Cardiac fibroblast (primary cell): ENCODE measurements at regions not wholly inside any gene's neighbourhood (a gene's known extent, or its start where the extent isn't known, plus 50 kb on each side); places are given as distances from the start of the nearest gene placed in this dataset.

ENCODE experiments used
- DNase-seq, 2 donors: peaks; one replicate each; pipeline versions ENCODE4 v3.0.0 to v3.0.0-alpha.2; 2010; ENCODE audit warnings: low read depth in 2 of 2
- H3K4me3 ChIP-seq, 2 donors: replicated peaks in 1 of 2; 1 replicate in 1 of 2; 2 replicates in 1 of 2; pipeline ENCODE4 v1.5.1; 2011; ENCODE audit warnings: low read depth in 2 of 2, low read length in 2 of 2, mild to moderate bottlenecking in 2 of 2, moderate library complexity in 1 of 2
- CTCF ChIP-seq: IDR thresholded peaks from one replicate; pipeline ENCODE4 v1.5.1; 2011; ENCODE audit warnings: low read depth, mild to moderate bottlenecking, low read length, inconsistent platforms

- no peak for DNase-seq
- no peak overlapping the region for H3K4me3 ChIP-seq
- no peak for TF ChIP-seq CTCF
These were observed 174.5 kb upstream of the LYSMD4 start for GRCh38 chr15:99907698-99908097.

- no peak for TF ChIP-seq CTCF
- H3K4me3 ChIP-seq: no peak overlapping the region
- no peak for DNase-seq
These were observed 173.6 kb upstream of the LYSMD4 start for GRCh38 chr15:99906793-99907192.

- H3K4me3 ChIP-seq: no peak overlapping the region
- TF ChIP-seq CTCF: no peak
- no peak for DNase-seq
These were observed 173.1 kb upstream of the LYSMD4 start for GRCh38 chr15:99906311-99906710.

DNA sequence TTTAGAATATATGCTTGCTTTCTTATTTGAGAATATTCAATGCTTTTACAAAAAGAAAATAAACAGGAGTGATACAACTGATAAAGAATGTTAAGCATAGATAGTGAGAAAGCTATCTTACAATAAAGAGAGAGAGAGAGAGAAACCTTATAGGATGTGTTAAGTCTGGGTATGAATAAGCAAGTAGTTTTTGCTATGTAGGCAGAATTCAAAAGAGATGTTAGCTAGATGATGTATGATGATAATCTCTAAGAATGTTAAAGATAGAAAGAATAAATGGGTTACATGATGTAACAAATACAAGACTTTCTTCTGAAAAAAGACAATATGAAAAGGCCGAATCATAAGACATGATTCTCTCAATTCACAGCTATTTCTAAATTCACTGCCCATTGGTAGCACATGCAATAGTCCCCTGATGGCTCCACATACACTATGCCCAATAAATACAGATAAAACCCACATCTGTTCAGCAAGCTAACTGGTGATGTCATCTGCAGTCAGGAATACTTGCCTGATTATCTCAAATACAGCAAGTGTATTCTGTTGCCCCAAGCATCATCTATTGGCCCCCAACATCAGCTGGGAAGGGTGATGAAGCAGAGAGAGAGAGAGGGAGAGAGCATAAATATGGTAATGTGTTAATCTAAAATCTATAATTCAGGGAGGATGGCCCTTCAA, 169.2 kb upstream of the LYSMD4 start:
- no peak for TF ChIP-seq CTCF
- no peak overlapping the region for H3K4me3 ChIP-seq
- no peak for DNase-seq

- no peak for TF ChIP-seq CTCF
- DNase-seq: no peak
- no peak overlapping the region for H3K4me3 ChIP-seq
These were observed 162.7 kb upstream of the LYSMD4 start for GRCh38 chr15:99895956-99896311.

DNA sequence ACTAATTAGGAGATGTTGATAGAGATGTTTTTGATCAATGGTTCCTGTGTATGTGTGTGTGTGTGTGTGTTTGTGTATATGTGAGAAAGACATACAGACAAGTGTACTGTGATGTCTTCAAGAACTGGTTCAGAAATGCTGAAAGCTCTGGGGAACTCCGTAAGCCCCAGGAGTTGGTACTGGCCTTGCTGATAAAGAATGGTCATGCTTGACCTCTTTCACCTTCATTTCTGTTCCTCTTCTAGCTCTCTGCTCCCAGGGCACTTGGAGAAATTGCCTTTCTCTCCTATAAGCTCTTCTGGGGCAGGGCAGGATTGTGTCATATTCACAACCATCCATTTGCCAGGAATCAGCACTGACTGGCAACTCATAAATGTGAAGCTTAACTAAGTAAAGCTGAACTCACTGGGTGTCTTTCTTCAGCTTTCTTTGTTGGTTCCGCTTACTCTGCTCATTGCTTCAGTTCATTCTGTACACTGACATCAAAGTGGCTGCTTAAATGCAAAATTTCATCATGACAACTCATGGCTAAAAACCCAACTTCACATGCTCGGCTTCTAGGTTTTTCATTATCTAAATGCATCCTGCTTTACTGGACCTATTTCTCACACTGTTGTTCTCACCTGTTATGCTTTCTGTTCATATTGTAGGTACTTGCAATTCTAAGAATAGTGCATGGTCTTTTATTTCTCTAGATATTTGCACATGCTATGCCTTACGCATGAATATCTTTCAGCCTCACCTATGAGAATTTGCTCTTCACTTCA, 162.1 kb upstream of the LYSMD4 start:
- H3K4me3 ChIP-seq: no peak overlapping the region
- DNase-seq: no peak
- no peak for TF ChIP-seq CTCF

- TF ChIP-seq CTCF: no peak
- no peak overlapping the region for H3K4me3 ChIP-seq
- DNase-seq: no peak
These were observed 145.6 kb upstream of the LYSMD4 start for GRCh38 chr15:99878835-99879234.
